ENCODE measurements at regions not wholly inside any gene's neighbourhood (a gene's known extent, or its start where the extent isn't known, plus 50 kb on each side); places are given as distances from the start of the nearest gene placed in this dataset.

GRCh38 chr14:61893371-61893940 is 131.2 kb downstream of the SNAPC1 start:
- DNase-seq (ENCODE audit: low read depth) = no peak

DNA sequence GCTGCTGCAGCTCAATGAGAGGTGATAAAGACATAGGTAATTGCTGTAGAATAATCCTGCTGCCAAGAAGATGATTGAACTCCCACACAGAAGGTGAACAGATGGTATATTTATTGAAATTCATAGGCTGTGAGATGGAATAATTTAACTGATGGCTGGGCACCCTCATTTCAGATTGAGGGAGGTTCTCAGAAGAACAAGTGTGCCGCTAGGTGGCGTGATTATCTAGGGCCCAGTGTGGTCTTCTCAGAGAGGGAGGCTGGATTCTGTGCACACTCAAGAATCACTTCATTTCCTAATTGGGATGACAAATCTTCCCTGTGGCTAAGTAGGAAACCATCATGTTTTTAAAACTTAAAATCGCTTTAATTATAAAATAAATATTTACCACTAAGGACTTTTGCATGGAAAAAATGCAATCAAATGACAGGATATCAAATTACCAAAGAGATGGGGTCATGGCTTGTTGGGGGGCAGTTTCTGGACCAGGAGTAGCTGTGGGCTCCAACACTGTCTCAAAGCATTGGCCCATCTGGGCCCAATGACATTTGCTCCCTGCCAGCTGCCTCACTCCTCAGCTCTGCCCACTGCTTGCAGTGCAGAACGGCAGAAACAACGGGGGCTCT is 132.3 kb downstream of the SNAPC1 start:
- peak; percentile 16 for DNase-seq (ENCODE audit: low read depth)

DNA sequence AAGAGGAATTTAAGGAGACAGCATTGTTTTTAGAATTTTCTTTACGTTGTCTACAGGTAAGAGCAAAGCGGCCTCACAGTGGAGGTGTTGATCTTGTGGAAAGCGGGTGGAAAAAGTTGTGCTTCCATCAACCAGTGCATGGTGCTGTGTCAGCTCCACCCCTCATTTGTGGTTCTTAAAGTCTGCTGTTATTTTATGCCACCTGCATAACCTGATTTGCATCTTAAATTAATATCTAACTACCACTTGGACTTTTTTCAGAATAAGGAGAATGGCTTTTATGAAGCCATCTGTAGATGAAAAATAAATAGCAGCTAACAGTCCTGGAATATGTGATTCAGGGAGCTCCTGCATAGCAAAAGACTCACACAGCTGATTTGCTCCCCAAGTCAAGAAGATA is 135.1 kb downstream of the SNAPC1 start:
- no peak for DNase-seq (ENCODE audit: low read depth)

DNA sequence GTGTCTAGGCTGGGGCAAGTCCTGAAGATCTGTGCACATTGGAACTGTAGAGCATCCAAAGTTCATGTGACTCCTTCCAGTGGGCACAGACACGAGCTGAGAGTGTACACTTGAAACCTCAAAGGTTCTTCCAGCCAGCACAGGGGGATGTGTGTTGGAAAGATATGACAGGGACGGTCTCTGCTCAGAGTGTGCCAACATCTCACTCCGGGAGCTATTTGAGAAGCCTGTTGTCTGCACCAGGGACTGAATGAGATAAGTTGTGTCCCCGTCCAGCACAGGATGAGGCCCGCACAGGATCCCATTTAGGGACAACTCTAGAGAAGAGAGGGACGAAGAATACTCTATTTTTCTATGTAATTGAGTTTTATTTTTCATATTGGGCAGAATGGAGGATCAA is 136.3 kb downstream of the SNAPC1 start:
- no peak for DNase-seq (ENCODE audit: low read depth)

GRCh38 chr14:61899497-61899896 is 137.3 kb downstream of the SNAPC1 start:
- DNase-seq (ENCODE audit: low read depth) = no peak

GRCh38 chr14:61904946-61905345 is 142.7 kb downstream of the SNAPC1 start:
- DNase-seq (ENCODE audit: low read depth) = no peak

DNA sequence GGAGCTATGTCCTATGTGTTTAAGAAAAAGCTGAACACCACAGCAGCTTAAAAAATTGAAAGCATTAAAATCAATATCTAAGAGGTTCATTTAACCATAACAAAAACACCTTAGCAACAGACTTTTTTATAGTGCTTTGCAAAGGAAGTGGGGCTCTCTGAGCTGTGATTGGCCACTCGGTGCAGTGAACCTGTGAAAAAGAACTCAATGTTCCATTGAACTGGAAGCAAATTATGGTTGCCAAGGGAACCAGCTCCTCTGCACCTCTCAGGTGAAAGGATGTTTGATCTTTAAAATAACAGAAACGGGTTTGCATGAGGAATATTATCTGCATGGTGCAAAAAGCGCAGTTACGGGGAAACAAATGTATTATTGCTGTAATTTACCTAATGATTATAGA is 149.4 kb downstream of the SNAPC1 start:
- DNase-seq (ENCODE audit: low read depth) = no peak

GRCh38 chr14:61918998-61919397 is 156.8 kb downstream of the SNAPC1 start:
- DNase-seq (ENCODE audit: low read depth) = no peak

GRCh38 chr14:61923348-61923747 is 161.1 kb downstream of the SNAPC1 start:
- no peak for DNase-seq (ENCODE audit: low read depth)

DNA sequence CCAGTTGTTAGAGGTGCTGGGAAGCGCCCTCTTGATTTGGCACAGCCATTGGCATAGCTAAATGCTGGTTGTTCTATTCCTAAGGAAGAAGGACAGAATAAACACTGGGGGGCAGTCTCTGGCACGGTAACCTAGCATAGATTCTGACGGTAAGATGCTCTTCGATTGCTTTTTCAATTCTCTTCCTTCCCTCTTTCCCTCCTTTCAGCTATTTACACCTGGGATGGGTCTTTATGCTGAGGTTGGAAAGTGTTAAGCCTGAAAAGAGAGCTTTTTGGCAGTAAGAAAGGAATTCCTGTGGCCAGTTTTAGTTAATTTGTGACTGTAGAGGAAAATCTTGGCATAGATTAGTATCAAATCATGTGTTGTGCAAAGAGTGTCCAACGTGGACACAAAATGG is 162.8 kb downstream of the SNAPC1 start:
- no peak for DNase-seq (ENCODE audit: low read depth)

DNA sequence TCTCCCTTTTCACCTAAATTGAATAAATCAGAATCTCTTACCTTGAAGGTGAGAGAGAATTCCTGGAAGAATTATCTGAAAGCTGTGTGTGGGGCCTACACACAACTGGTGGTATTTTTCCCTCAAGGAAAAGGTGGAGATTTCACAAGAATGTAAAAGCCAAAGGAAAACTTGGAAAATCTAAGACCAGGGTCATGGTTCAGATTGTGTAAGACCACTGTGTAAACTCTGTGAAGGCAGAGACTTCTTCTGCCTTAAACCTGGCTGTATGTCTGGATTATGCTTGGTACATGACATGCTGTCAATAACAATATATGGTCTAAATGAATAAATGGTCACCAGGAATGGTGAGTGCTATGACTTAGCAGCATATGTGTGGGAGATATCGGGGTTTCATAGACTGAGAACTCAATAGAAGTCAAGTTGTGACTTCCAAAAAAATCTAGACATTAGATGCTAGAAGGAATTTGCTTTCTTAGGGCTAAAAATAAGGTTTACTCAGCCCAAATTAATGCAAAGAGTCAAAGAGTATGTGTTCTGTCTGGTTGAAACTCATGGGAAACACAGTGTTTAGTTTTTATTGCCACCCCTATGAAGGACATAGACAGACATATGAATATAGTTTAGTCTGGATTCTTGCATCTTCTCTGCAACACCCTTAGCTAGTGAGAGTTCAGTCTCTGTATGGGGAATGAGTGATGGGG is 163.7 kb downstream of the SNAPC1 start:
- no peak for DNase-seq (ENCODE audit: low read depth)

GRCh38 chr14:61927060-61927459 is 164.8 kb downstream of the SNAPC1 start:
- DNase-seq (ENCODE audit: low read depth) = no peak

DNA sequence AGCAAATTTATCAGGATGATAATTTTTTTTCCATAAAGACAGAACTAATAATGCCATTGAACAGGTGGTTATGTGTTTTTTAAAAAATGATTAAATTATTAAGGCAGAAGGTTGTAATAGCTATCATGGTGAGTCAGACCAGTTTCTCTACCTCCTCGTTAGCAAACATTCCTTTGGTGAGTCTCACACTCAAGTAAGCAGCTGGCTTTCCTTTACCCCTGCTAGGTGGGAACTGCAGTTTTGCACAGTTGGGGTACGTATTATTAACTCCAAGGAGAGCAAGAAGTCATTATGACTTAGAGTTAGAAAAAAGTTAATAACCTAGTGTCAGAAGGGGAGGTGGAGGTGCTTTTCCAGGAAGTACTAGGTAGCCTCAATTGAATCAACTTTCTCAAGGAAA is 165.3 kb downstream of the SNAPC1 start:
- no peak for DNase-seq (ENCODE audit: low read depth)

GRCh38 chr14:61928300-61928699 is 166.1 kb downstream of the SNAPC1 start:
- DNase-seq (ENCODE audit: low read depth) = no peak

GRCh38 chr14:61928701-61929100 is 166.5 kb downstream of the SNAPC1 start:
- no peak for DNase-seq (ENCODE audit: low read depth)

- no peak for DNase-seq (ENCODE audit: low read depth)
These were observed 167.4 kb downstream of the SNAPC1 start for GRCh38 chr14:61929651-61930050.

DNA sequence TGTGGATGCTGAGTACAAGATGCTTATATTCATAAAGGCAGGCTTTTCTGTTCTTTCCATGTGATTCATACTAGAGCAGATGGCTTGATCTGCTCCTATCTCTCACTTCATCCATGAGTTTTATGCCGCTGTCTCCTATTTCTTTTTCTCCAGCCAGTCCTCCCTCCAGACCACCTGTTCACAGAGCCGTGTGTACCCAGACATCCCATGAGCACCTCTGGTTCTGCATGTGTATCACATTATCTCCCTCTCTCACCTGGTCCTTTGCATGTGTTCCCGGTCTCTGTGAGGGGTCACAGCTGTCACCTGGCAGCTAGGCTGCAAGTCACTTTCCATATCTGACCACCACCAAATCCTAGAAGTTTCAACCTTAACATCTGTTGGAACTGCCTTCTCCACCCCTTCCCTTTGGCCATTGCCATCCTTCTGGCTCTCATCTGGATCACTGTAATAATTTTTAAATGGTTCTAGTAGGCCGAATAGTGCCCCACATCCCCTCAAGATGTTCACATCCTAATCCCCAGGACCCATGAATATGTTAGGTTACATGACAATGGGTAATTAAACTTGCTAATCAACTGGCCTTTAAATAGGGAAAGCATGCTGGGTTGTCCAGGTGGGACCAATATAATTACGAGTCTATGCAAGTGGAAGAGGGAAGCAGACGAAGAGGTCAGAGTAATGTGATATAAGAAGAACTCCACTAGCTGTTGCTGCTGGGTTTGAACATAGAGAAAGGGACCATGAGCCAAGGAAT is 168.1 kb downstream of the SNAPC1 start:
- no peak for DNase-seq (ENCODE audit: low read depth)

DNA sequence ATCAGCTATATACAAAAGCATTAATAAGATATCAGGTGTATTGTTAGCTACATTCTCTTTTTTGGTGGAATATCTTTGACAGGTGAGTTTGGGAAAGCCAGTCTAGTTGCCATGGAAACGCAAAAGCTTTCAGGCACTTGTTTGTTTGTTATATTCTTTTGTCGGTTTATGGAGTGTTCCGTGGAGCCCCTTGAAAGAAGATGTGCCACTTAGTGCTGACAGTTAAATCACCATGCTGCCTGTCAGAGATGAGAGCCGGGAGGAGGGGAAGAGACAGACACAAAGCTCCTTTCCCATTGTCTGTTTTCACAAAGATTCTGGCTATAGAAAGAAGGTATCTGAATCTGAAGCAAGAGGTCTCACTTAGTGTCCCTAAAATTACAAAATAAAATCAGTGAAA is 170.8 kb downstream of the SNAPC1 start:
- no peak for DNase-seq (ENCODE audit: low read depth)

DNA sequence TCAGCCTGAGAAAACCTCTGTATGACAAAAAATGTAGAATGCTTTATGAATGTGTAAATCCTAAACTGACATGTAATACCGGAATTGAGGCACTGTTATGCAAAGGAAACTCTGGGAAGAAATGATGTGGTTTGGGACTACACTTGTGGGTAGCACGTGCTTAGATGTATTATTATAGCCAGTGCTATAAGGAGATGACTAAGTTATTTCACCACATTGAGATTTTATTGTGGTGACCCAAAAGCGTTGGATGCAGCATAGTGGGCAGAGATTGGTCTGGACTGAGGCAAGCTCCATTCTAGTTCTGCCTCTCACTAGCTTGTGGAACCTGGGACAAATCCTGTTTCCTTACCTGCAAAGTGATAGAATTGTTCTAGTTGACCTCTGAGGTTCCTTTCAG is 172.2 kb downstream of the SNAPC1 start:
- no peak for DNase-seq (ENCODE audit: low read depth)

DNA sequence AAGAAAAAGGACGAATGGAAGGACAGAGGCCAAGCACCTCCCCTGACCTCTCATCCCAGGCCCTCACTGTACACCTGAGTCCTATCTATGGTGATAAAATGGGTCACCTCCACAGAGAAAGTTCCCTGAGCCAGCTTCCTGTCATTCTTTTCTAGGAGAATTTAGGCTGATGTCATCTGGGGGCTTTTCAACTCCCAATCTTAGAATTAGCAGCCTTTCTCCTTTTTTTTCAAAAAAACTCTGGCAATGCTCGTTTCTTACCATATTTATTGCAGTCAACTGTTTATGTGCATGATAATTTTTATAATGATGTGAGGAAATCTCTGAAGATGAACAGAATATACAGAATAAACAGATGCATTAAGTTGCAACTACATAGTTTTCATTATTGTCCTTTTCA is 177.6 kb downstream of the SNAPC1 start:
- DNase-seq (ENCODE audit: low read depth) = no peak

DNA sequence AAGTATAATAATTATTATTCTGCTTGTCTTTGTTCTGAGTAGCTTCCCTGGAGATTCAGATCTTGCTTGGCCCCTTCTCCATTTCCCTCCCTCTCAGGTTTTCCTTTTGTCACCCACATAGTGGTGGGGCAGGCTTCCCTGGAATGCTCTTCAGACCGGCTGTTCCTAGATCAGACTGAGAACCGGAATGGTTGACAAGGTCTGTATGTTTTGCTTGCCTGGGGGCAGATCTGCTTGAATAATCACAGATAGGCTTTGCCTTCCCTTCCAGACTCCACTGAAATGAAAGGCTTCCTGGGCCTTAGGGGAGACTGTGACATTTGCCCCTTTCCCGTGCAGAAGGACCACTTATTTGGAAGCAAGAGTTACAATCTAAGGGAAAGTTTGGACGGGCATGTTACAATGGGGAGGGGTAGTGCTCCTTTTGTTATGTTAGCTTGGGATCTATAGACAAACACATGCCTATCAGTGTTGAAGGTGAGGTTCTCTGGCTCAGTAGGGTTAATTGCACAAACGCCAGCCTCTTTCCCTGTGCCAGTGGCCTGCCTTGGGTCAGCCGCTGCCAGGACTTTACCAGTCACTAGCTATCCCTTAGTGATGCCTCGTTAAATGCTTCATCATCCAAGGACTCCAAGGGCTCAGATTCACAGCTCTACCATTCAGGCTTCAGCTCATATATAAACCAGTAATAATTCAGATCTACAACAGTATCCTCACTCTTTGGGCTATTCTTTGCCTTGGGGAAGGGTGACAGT is 178.6 kb downstream of the SNAPC1 start:
- DNase-seq (ENCODE audit: low read depth) = no peak

Measured in T follicular helper cell (primary cell).